ENCODE measurements at regions not wholly inside any gene's neighbourhood (a gene's known extent, or its start where the extent isn't known, plus 50 kb on each side); places are given as distances from the start of the nearest gene placed in this dataset.
A peak's percentile ranks its signal among the peaks of the same experiment; 100 is the strongest.

DNA sequence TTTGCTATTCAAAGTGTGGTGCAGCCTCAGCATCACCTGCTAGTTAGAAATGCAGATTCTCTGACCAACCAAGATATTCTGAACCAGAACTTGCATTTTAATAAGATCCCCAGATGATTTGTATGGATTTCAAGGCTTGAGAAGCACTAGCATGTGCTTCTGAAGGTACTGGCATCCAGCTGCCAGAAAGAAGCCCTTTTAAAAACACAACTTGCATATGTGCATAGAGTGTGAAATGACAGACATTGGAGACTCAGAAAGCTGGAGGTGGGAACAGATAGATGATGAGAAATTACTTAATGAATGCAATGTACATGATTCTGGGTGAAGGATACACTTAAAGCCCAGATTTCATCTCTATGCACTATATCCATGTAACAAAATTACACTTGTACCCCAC lies 409.3 kb upstream of the SPTLC3 start:
- Histone ChIP-seq H3K79me2 (ENCODE audit: insufficient read depth, low read depth) (no peaks in the 10 kb centered on the region), H3K9ac (no peak overlapping the region), H3K27ac (no peak overlapping the region), H3K4me2 (no peak overlapping the region), H4K20me1 (ENCODE audit: insufficient read depth) (no peaks in the 10 kb centered on the region), H3K36me3 (ENCODE audit: insufficient read depth) (no peaks in the 10 kb centered on the region), H3K27me3 (ENCODE audit: insufficient read depth, low read depth) (no peaks in the 10 kb centered on the region), H3K4me1 (ENCODE audit: low read depth, poor library complexity, severe bottlenecking) (peaks cover 30% of the 10 kb centered on the region), H2AFZ (ENCODE audit: low read depth) (no peak overlapping the region), H3K4me3 (IDR thresholded peaks at IDR 0.05; ENCODE audit: insufficient read depth, low read depth, low read length) (no peak overlapping the region)
- TF ChIP-seq, protein P1, sequence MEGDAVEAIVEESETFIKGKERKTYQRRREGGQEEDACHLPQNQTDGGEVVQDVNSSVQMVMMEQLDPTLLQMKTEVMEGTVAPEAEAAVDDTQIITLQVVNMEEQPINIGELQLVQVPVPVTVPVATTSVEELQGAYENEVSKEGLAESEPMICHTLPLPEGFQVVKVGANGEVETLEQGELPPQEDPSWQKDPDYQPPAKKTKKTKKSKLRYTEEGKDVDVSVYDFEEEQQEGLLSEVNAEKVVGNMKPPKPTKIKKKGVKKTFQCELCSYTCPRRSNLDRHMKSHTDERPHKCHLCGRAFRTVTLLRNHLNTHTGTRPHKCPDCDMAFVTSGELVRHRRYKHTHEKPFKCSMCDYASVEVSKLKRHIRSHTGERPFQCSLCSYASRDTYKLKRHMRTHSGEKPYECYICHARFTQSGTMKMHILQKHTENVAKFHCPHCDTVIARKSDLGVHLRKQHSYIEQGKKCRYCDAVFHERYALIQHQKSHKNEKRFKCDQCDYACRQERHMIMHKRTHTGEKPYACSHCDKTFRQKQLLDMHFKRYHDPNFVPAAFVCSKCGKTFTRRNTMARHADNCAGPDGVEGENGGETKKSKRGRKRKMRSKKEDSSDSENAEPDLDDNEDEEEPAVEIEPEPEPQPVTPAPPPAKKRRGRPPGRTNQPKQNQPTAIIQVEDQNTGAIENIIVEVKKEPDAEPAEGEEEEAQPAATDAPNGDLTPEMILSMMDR (conservative IDR thresholded peaks at IDR 0.05; ENCODE audit: low read depth, low read length): no peak

DNA sequence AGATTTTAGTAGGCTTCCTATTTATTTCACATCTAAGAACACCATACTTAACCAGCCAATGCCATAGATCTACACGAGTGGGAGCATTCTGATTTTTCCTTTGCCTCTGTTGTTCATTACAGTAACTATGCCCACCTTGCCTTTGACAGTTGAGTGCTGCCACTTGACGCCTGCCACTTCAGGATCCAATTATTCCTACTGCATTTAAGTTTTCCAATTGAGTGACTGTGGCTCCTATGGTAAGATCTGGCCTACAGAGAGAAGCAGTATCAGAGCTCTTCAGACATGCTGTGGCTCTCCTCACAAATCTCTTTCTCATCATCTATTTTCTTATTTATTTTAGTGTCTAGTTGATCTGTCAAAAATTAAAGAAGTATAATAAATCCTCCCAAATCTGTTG lies 403.0 kb upstream of the SPTLC3 start:
- no peak overlapping the region for H3K4me2 ChIP-seq
- H3K27ac ChIP-seq: no peak overlapping the region
- H4K20me1 ChIP-seq (ENCODE audit: insufficient read depth): no peaks in the 10 kb centered on the region
- H3K36me3 ChIP-seq (ENCODE audit: insufficient read depth): no peaks in the 10 kb centered on the region
- no peak overlapping the region for H3K4me3 ChIP-seq (IDR thresholded peaks at IDR 0.05; ENCODE audit: insufficient read depth, low read depth, low read length)
- peaks cover 11% of the 10 kb centered on the region for H3K4me1 ChIP-seq (ENCODE audit: low read depth, poor library complexity, severe bottlenecking)
- H3K27me3 ChIP-seq (ENCODE audit: insufficient read depth, low read depth): no peaks in the 10 kb centered on the region
- no peak overlapping the region for H2AFZ ChIP-seq (ENCODE audit: low read depth)
- TF ChIP-seq, protein P1 (conservative IDR thresholded peaks at IDR 0.05; ENCODE audit: low read depth, low read length): no peak
- no peak overlapping the region for H3K9ac ChIP-seq
- H3K79me2 ChIP-seq (ENCODE audit: insufficient read depth, low read depth): no peaks in the 10 kb centered on the region

- peak overlapping the region; percentile 25; the same call in 1 of the 2 replicates for H3K4me2 ChIP-seq
- no peak overlapping the region for H3K4me3 ChIP-seq (IDR thresholded peaks at IDR 0.05; ENCODE audit: insufficient read depth, low read depth, low read length)
- H3K4me1 ChIP-seq (ENCODE audit: low read depth, poor library complexity, severe bottlenecking): peaks cover 47% of the 10 kb centered on the region
- H3K27ac ChIP-seq: no peak overlapping the region
- no peaks in the 10 kb centered on the region for H4K20me1 ChIP-seq (ENCODE audit: insufficient read depth)
- no peak overlapping the region for H2AFZ ChIP-seq (ENCODE audit: low read depth)
- H3K9ac ChIP-seq: no peak overlapping the region
- no peaks in the 10 kb centered on the region for H3K79me2 ChIP-seq (ENCODE audit: insufficient read depth, low read depth)
- TF ChIP-seq, protein P1 (conservative IDR thresholded peaks at IDR 0.05; ENCODE audit: low read depth, low read length): no peak
- H3K27me3 ChIP-seq (ENCODE audit: insufficient read depth, low read depth): no peaks in the 10 kb centered on the region
- no peaks in the 10 kb centered on the region for H3K36me3 ChIP-seq (ENCODE audit: insufficient read depth)
Observed at GRCh38 chr20:12610871-12611270, 397.9 kb upstream of the SPTLC3 start.

DNA sequence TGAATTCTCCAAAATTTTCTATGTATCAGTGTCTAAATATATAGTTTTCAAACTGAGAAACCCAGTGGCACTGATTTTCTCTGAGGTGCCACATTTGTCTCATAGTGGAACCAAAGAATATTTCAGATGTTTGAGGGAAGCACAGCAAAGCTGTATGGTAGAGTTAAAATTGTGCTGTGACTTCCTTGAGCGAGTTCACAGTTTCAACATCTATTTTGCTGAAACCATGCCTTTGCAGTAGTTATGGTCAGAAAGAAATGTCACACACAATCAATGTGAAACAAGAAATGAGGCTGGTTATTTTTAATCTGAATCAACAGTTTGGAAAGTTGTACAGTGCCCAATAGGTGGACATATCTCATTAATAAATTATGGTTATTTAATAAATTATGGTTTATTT lies 394.0 kb upstream of the SPTLC3 start:
- Histone ChIP-seq H3K27ac (peak overlapping the region; percentile 48; the same call in 1 of the 2 replicates), H3K4me3 (IDR thresholded peaks at IDR 0.05; ENCODE audit: insufficient read depth, low read depth, low read length) (no peak overlapping the region)
- TF ChIP-seq, protein P1 (conservative IDR thresholded peaks at IDR 0.05; ENCODE audit: low read depth, low read length): no peak

More for the DNA sequence above, 394.0 kb upstream of the SPTLC3 start:
- H3K27me3 ChIP-seq (ENCODE audit: insufficient read depth, low read depth): no peaks in the 10 kb centered on the region
- H3K4me1 ChIP-seq (ENCODE audit: low read depth, poor library complexity, severe bottlenecking): peaks cover 60% of the 10 kb centered on the region
- H3K9ac ChIP-seq: no peak overlapping the region
- no peaks in the 10 kb centered on the region for H3K79me2 ChIP-seq (ENCODE audit: insufficient read depth, low read depth)
- peak overlapping the region; percentile 70 for H3K4me2 ChIP-seq
- H4K20me1 ChIP-seq (ENCODE audit: insufficient read depth): no peaks in the 10 kb centered on the region
- H2AFZ ChIP-seq (ENCODE audit: low read depth): peak overlapping the region; percentile 23; the same call in 1 of the 2 replicates
- H3K36me3 ChIP-seq (ENCODE audit: insufficient read depth): no peaks in the 10 kb centered on the region

Measured in KMS-11 (cell line).